ENCODE measurements at regions not wholly inside any gene's neighbourhood (a gene's known extent, or its start where the extent isn't known, plus 50 kb on each side); places are given as distances from the start of the nearest gene placed in this dataset.

DNA sequence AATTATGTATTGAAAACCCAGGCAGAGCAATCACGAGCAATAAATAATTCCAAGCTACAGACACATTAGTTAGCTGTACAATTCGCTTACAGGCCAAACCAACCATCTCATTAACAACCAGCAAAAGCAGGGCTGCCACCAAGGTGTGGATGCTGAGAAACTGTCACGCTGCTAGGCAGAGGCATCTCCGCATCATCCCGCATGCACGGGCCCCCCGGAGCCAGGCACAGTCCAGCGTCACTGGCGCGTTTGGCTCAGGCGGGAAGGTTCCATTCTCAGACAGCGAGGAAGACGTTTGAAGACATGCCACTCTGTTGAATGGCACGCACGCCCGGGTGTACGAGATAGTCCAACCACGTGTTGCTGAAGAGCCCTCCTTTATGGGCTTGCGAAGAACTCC is 184.0 kb downstream of the OLFM1 start:
- 83 to 84% methylated on average over 18 to 19 of the region's 19 CpGs for whole genome bisulfite sequencing, 2 donors

DNA sequence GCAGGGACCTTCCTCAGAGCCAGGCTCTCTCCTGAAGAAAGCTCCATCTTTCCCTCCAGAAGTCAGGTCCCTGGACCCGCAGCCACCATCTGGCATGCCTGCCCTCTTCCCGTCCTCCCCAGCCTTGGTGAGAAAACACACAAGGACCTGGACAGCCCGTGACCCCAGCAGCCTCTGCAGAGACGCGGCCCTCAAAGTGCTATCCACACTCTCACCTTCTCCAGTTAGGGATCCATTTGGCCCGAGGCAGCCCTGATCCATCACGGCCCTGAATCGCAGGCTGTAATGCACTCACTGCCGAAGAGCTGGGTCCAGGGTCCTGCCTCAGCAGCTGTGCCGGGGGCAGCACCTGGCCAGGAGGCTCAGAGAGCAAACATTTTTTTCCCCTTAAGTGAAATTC is 185.1 kb downstream of the OLFM1 start:
- TF ChIP-seq EP300 (IDR thresholded peaks at IDR 0.05) (no peak), POLR2A (IDR thresholded peaks at IDR 0.05) (no peak), CTCF (IDR thresholded peaks at IDR 0.05) (no peak)
- H3K9me3 ChIP-seq, result no peaks in the 10 kb centered on the region
- no peaks in the 10 kb centered on the region for H3K36me3 ChIP-seq
- H3K4me1 ChIP-seq, result no peaks in the 10 kb centered on the region
- no peak overlapping the region for H3K4me3 ChIP-seq
- no peak overlapping the region for H3K27ac ChIP-seq
- no peak for DNase-seq (ENCODE audit: low spot score in 2 of 2)
- H3K27me3 ChIP-seq, result peaks cover 0 to 41% of the 10 kb centered on the region in 2 donors
- 52 to 78% methylated on average over 10 of the region's 10 CpGs for WGBS, 2 donors

More for the DNA sequence above, 184.0 kb downstream of the OLFM1 start:
- H3K4me1 ChIP-seq, result no peaks in the 10 kb centered on the region
- peaks cover 0 to 43% of the 10 kb centered on the region in 2 donors for H3K27me3 ChIP-seq
- H3K9me3 ChIP-seq, result no peaks in the 10 kb centered on the region
- no peaks in the 10 kb centered on the region for H3K36me3 ChIP-seq
- no peak overlapping the region for H3K27ac ChIP-seq
- H3K4me3 ChIP-seq, result no peak overlapping the region
- no peak for TF ChIP-seq CTCF (IDR thresholded peaks at IDR 0.05)
- TF ChIP-seq EP300 (IDR thresholded peaks at IDR 0.05), result no peak
- TF ChIP-seq POLR2A (IDR thresholded peaks at IDR 0.05), result no peak
- no peak for DNase-seq (ENCODE audit: low spot score in 2 of 2)

DNA sequence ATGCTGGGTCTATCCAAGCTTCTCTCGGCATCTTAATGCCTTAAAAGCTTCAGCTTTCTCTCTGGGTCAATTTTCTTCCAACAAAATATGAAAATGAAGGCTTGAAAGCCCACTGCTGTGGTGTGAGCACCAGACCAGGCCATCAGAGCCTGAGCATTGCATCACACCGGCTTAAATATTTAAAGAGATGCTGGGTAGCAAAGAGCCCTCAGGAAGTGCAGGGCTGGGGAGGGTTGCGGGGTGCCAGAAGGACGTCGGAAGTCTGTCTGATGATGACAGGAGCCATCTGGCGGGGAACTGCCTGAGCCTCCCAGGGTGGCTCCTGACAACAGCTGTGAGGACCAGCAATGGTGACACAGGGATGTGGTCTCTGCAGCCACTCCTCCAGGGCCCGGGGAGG is 185.5 kb downstream of the OLFM1 start:
- no peak for DNase-seq (ENCODE audit: low spot score in 2 of 2)
- no peaks in the 10 kb centered on the region for H3K9me3 ChIP-seq
- H3K27ac ChIP-seq, result no peak overlapping the region
- TF ChIP-seq POLR2A (IDR thresholded peaks at IDR 0.05), result no peak
- TF ChIP-seq EP300 (IDR thresholded peaks at IDR 0.05), result no peak
- TF ChIP-seq CTCF (IDR thresholded peaks at IDR 0.05), result no peak
- WGBS, 2 donors, result 59 to 81% methylated on average over 7 of the region's 7 CpGs
- H3K4me3 ChIP-seq, result no peak overlapping the region
- peaks cover 0 to 41% of the 10 kb centered on the region in 2 donors for H3K27me3 ChIP-seq
- H3K36me3 ChIP-seq, result no peaks in the 10 kb centered on the region
- no peaks in the 10 kb centered on the region for H3K4me1 ChIP-seq

GRCh38 chr9:135275163-135275562 is 187.7 kb downstream of the OLFM1 start:
- no peak for TF ChIP-seq CTCF (IDR thresholded peaks at IDR 0.05)
- no peak for TF ChIP-seq POLR2A (IDR thresholded peaks at IDR 0.05)
- TF ChIP-seq EP300 (IDR thresholded peaks at IDR 0.05), result no peak
- H3K27me3 ChIP-seq, result peaks cover 0 to 52% of the 10 kb centered on the region in 2 donors
- no peaks in the 10 kb centered on the region for H3K4me1 ChIP-seq
- H3K36me3 ChIP-seq, result no peaks in the 10 kb centered on the region
- no peaks in the 10 kb centered on the region for H3K9me3 ChIP-seq
- H3K4me3 ChIP-seq, result no peak overlapping the region
- DNase-seq (ENCODE audit: low spot score in 2 of 2), result no peak
- no peak overlapping the region for H3K27ac ChIP-seq
- WGBS, 2 donors, result 65 to 67% methylated on average over 7 of the region's 7 CpGs

DNA sequence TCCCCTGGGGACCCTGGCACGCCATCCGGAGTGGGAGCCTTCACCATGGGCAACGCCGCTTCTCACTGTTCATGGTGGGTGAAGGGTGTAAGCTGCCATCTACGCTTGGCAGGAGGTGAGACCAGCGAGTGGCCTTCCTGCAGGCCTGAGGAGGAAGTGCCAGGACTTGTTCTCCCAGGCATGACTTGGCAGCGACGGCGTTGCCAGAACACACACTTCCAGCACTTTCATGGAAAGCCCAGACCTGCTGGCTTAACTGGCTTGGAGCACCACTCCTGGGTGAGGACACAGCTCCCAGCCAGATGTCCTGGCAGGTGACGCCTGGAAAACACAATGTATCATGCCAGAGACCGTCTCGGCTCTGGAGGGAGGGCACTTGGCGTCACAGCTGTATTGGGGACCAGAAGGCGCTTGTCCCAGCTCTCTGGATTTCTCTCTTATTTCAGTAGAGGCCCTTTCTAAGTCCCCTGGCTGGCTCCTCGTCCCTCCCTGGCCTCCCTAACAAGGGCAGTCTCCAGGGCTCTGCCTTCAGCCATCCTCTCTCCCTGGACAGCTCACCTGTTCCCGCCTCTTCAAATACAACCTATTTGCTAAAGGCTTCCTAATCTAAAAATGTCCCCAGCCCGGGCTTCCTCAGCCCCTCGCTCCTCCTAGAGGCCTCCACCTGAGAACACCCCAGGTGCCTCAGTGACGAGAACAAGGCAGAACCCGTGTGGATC is 188.3 kb downstream of the OLFM1 start:
- WGBS, 2 donors, result 84 to 92% methylated on average over 17 to 20 of the region's 20 CpGs
- Histone ChIP-seq H3K36me3 (no peaks in the 10 kb centered on the region), H3K27ac (no peak overlapping the region), H3K4me3 (no peak overlapping the region), H3K9me3 (no peaks in the 10 kb centered on the region), H3K27me3 (peaks cover 0 to 55% of the 10 kb centered on the region in 2 donors), H3K4me1 (no peaks in the 10 kb centered on the region)
- TF ChIP-seq EP300 (IDR thresholded peaks at IDR 0.05) (no peak), POLR2A (IDR thresholded peaks at IDR 0.05) (no peak), CTCF (IDR thresholded peaks at IDR 0.05) (no peak)
- DNase-seq (ENCODE audit: low spot score in 2 of 2), result no peak
